IPS DF 4.7 (cell line): ENCODE measurements at regions not wholly inside any gene's neighbourhood (a gene's known extent, or its start where the extent isn't known, plus 50 kb on each side); places are given as distances from the start of the nearest gene placed in this dataset.

Experiments used
- DNase-seq: peaks from one replicate; pipeline ENCODE4 v3.0.0-alpha.2; 2013; ENCODE audit warnings: low spot score; ENCODE audit errors: extremely low read depth

- no peak for DNase-seq
Observed at GRCh38 chr13:109599901-109600657, 186.3 kb downstream of the IRS2 start.

GRCh38 chr13:109595471-109595870 lies 190.9 kb downstream of the IRS2 start:
- no peak for DNase-seq

GRCh38 chr13:109593230-109593629 lies 193.2 kb downstream of the IRS2 start:
- no peak for DNase-seq

- DNase-seq, result no peak
Observed at GRCh38 chr13:109592770-109593169, 193.6 kb downstream of the IRS2 start.

GRCh38 chr13:109587689-109588088 lies 198.7 kb downstream of the IRS2 start:
- DNase-seq, result no peak

GRCh38 chr13:109586509-109587346 lies 199.7 kb downstream of the IRS2 start:
- no peak for DNase-seq

GRCh38 chr13:109584844-109585361 lies 201.5 kb downstream of the IRS2 start:
- DNase-seq, result no peak

- DNase-seq, result no peak
Observed at GRCh38 chr13:109577191-109577700, 209.1 kb downstream of the IRS2 start.

- DNase-seq, result no peak
Observed at GRCh38 chr13:109576331-109576813, 210.0 kb downstream of the IRS2 start.

- no peak for DNase-seq
Observed at GRCh38 chr13:109575821-109576220, 210.6 kb downstream of the IRS2 start.

GRCh38 chr13:109572389-109572788 lies 214.0 kb downstream of the IRS2 start:
- DNase-seq, result no peak

GRCh38 chr13:109569958-109570711 lies 216.2 kb downstream of the IRS2 start:
- DNase-seq, result no peak

- no peak for DNase-seq
Observed at GRCh38 chr13:109568339-109568818, 218.0 kb downstream of the IRS2 start.

- no peak for DNase-seq
Observed at GRCh38 chr13:109567315-109567714, 219.1 kb downstream of the IRS2 start.

GRCh38 chr13:109565877-109566276 lies 220.5 kb downstream of the IRS2 start:
- DNase-seq, result no peak

- DNase-seq, result no peak
Observed at GRCh38 chr13:109548374-109548773, 238.0 kb downstream of the IRS2 start.

GRCh38 chr13:109547942-109548341 lies 238.4 kb downstream of the IRS2 start:
- no peak for DNase-seq

- DNase-seq, result no peak
Observed at GRCh38 chr13:109545931-109546330, 240.5 kb downstream of the IRS2 start.

- DNase-seq, result no peak
Observed at GRCh38 chr13:109541081-109541480, 245.3 kb downstream of the IRS2 start.

- no peak for DNase-seq
Observed at GRCh38 chr13:109537584-109537983, 248.8 kb downstream of the IRS2 start.

GRCh38 chr13:109533350-109533749 lies 253.0 kb downstream of the IRS2 start:
- no peak for DNase-seq
